Endothelial cell of umbilical vein (primary cell): ENCODE measurements at regions not wholly inside any gene's neighbourhood (a gene's known extent, or its start where the extent isn't known, plus 50 kb on each side); places are given as distances from the start of the nearest gene placed in this dataset.
A peak's percentile ranks its signal among the peaks of the same experiment; 100 is the strongest.

Experiments used
- BruUV-seq: library from RNA; stranded (reverse); fragments of 400-500 nt; replicated peaks from 2 replicates; lab custom pipeline; 2021; lab: Mats Ljungman, UMichigan
- CTCF ChIA-PET: fragments of 300-600, 350-600 bp; sonication (Branson Sonifier 250); formaldehyde crosslinking; loops from one replicate; lab custom pipeline; 2021; ENCODE audit warnings: antibody characterized with exemption, inconsistent platforms; lab: Charles Lee
- POLR2A ChIA-PET: fragments of 300-600, 350-600 bp; sonication (Branson Sonifier 250); formaldehyde crosslinking; loops from one replicate; lab custom pipeline; 2021; ENCODE audit warnings: antibody characterized with exemption, inconsistent platforms; lab: Charles Lee
- DNase-seq: peaks from one replicate; pipeline ENCODE4 v3.0.0-alpha.2; 2011; ENCODE audit warnings: low read depth, low spot score
- FAIRE-seq: peaks from 2 replicates; lab custom pipeline; 2011; peaks lifted over from hg19 to GRCh38; lab: Jason Lieb, UNC
- H2AFZ ChIP-seq: 2 replicates; pipeline ENCODE4 v1.6.0; 2012; ENCODE audit warnings: low read depth, low read length, control low read depth, inconsistent platforms
- H3K27ac ChIP-seq: 2 replicates; pipeline ENCODE4 v1.5.1; 2011; ENCODE audit warnings: low read depth, mild to moderate bottlenecking, control low read depth, low read length, moderate library complexity; ENCODE audit not compliant: insufficient read depth
- H3K27me3 ChIP-seq, 2 experiments: 2 replicates each; pipeline versions ENCODE4 v1.6.0 to v1.6.1; 2011; ENCODE audit warnings: low read length in 2 of 2, mixed read lengths in 1 of 2; ENCODE audit not compliant: control insufficient read depth in 2 of 2, insufficient read depth in 2 of 2
- H3K36me3 ChIP-seq, 2 experiments: 2 replicates in 1 of 2; 3 replicates in 1 of 2; pipeline ENCODE4 v1.5.1; 2011; ENCODE audit warnings: low read length in 2 of 2, mild to moderate bottlenecking in 1 of 2, moderate library complexity in 1 of 2; ENCODE audit not compliant: control insufficient read depth in 2 of 2, insufficient read depth in 2 of 2; ENCODE audit errors: extremely low read depth in 1 of 2
- H3K4me1 ChIP-seq: 3 replicates; pipeline ENCODE4 v1.5.1; 2011; ENCODE audit warnings: mild to moderate bottlenecking, low read length; ENCODE audit not compliant: control insufficient read depth, insufficient read depth; ENCODE audit errors: extremely low read depth
- H3K4me2 ChIP-seq: 2 replicates; pipeline ENCODE4 v1.6.1; 2011; ENCODE audit warnings: low read length, control low read depth, mixed read lengths; ENCODE audit not compliant: insufficient read depth
- H3K4me3 ChIP-seq, 3 experiments: fragments of 200-600 bp in 1 of 3; sonication (generic), shearing (Covaris generic) in 1 of 3; replicated peaks in 1 of 3; 2 replicates each; pipeline ENCODE4 v1.5.1; 2011 to 2016; ENCODE audit warnings: control low read depth in 3 of 3, low read length in 3 of 3, mild to moderate bottlenecking in 2 of 3, inconsistent platforms in 1 of 3, low read depth in 1 of 3, moderate library complexity in 1 of 3; ENCODE audit not compliant: insufficient read depth in 1 of 3
- H3K79me2 ChIP-seq: 2 replicates; pipeline ENCODE4 v1.6.0; 2012; ENCODE audit warnings: low read length, inconsistent platforms; ENCODE audit not compliant: control insufficient read depth, insufficient read depth
- H3K9ac ChIP-seq: replicated peaks from 2 replicates; pipeline ENCODE3; 2011; ENCODE audit warnings: low read length, control low read depth; ENCODE audit not compliant: insufficient read depth; ENCODE audit errors: extremely low read depth
- H3K9me1 ChIP-seq: replicated peaks from 3 replicates; pipeline ENCODE4 v1.6.0; 2011; ENCODE audit warnings: mild to moderate bottlenecking, low read length; ENCODE audit not compliant: control insufficient read depth, insufficient read depth; ENCODE audit errors: extremely low read depth
- H3K9me3 ChIP-seq: replicated peaks from 2 replicates; pipeline ENCODE4 v1.5.1; 2012; ENCODE audit warnings: low read length, inconsistent platforms; ENCODE audit not compliant: control insufficient read depth, insufficient read depth
- H4K20me1 ChIP-seq: replicated peaks from 2 replicates; pipeline ENCODE3; 2011; ENCODE audit warnings: mild to moderate bottlenecking, low read length; ENCODE audit not compliant: control insufficient read depth, insufficient read depth; ENCODE audit errors: extremely low read depth
- CTCF ChIP-seq, 2 donors: IDR thresholded peaks; 1 replicate in 1 of 2; 2 replicates in 1 of 2; pipeline ENCODE4 v1.5.1; 2011; ENCODE audit warnings: low read length in 2 of 2, mild to moderate bottlenecking in 2 of 2, moderate library complexity in 2 of 2, control low read depth in 1 of 2, inconsistent platforms in 1 of 2, low read depth in 1 of 2; ENCODE audit not compliant: insufficient read depth in 1 of 2; ENCODE audit errors: extremely low read depth in 1 of 2
- EZH2 ChIP-seq: IDR thresholded peaks from 2 replicates; pipeline ENCODE4 v1.6.1; 2012; ENCODE audit warnings: borderline replicate concordance, low read depth, mild to moderate bottlenecking, moderate library complexity, low read length, inconsistent platforms; ENCODE audit not compliant: severe bottlenecking
- FOS ChIP-seq: IDR thresholded peaks from 2 replicates; pipeline ENCODE4 v1.6.1; 2011; ENCODE audit warnings: mild to moderate bottlenecking, low read length, moderate library complexity, borderline replicate concordance; ENCODE audit not compliant: insufficient read depth
- GATA2 ChIP-seq: IDR thresholded peaks from 2 replicates; pipeline ENCODE4 v1.7.0; 2011; ENCODE audit warnings: low read depth, mild to moderate bottlenecking, moderate library complexity, mixed read lengths, low read length; ENCODE audit not compliant: insufficient read length, insufficient read depth
- JUN ChIP-seq: IDR thresholded peaks from 2 replicates; pipeline ENCODE4 v1.6.1; 2011; ENCODE audit warnings: borderline replicate concordance, low read depth; ENCODE audit not compliant: insufficient read length, insufficient read depth
- MAX ChIP-seq: IDR thresholded peaks from 2 replicates; pipeline ENCODE4 v1.6.1; 2011; ENCODE audit not compliant: insufficient read depth, insufficient read length
- MYC ChIP-seq: IDR thresholded peaks from one replicate; pipeline ENCODE4 v1.6.1; 2011; ENCODE audit warnings: mild to moderate bottlenecking, low read depth, low read length
- POLR2A ChIP-seq: IDR thresholded peaks from 2 replicates; pipeline ENCODE4 v1.6.1; 2012; ENCODE audit warnings: low read depth, mild to moderate bottlenecking, control low read depth, low read length
- POLR2AphosphoS5 ChIP-seq: IDR thresholded peaks from 2 replicates; pipeline ENCODE4 v1.6.1; 2012; ENCODE audit warnings: low read depth, mild to moderate bottlenecking, control low read depth, low read length, moderate library complexity; ENCODE audit not compliant: insufficient read depth
- dilution Hi-C: fragments of 300-500 bp; cut with MboI; formaldehyde crosslinking; loops from one replicate; pipeline ENCODE4 v1.15.0; 2019; ENCODE audit warnings: low sequenced_read_pairs; ENCODE audit not compliant: extremely low pct_ligation_motif_present
- intact Hi-C: fragments of 100-400 bp; cut with micrococcal nuclease; formaldehyde crosslinking; loops from one replicate; pipeline ENCODE4 v1.10.0; 2022

GRCh38 chr11:130999086-130999485, 82.8 kb upstream of the SNX19 start:
- peaks cover 24% of the 10 kb centered on the region for H3K4me1 ChIP-seq
- no peak overlapping the region for H3K4me3 ChIP-seq
- no peaks in the 10 kb centered on the region for H4K20me1 ChIP-seq
- H3K4me2 ChIP-seq = no peak overlapping the region
- no TSS peak for BruUV-seq
- POLR2A ChIA-PET = no interaction called here
- no peaks in the 10 kb centered on the region for H3K36me3 ChIP-seq
- no peaks in the 10 kb centered on the region for H3K27me3 ChIP-seq
- no peak overlapping the region for H3K9ac ChIP-seq
- DNase-seq (peak; percentile 64), FAIRE-seq (no peak)
- CTCF ChIA-PET = no interaction called here
- TF ChIP-seq MAX = no peak
- TF ChIP-seq EZH2 = no peak
- no peak for TF ChIP-seq CTCF (IDR thresholded peaks at IDR 0.05; ENCODE audit: extremely low read depth in 1 of 2, insufficient read depth in 1 of 2, low read depth in 1 of 2, low read length in 2 of 2)
- no peak for TF ChIP-seq POLR2AphosphoS5
- TF ChIP-seq FOS = no peak
- no peak for TF ChIP-seq POLR2A
- no peak for TF ChIP-seq JUN
- TF ChIP-seq MYC = no peak
- no peak for TF ChIP-seq GATA2
- no peaks in the 10 kb centered on the region for H3K79me2 ChIP-seq
- intact Hi-C loops = no loop called here
- H3K27ac ChIP-seq = no peak overlapping the region
- H2AFZ ChIP-seq = no peak overlapping the region
- dilution Hi-C loops = no loop called here
- no peaks in the 10 kb centered on the region for H3K9me3 ChIP-seq
- H3K9me1 ChIP-seq = no peaks in the 10 kb centered on the region
